22Rv1 (cell line): ENCODE measurements at regions not wholly inside any gene's neighbourhood (a gene's known extent, or its start where the extent isn't known, plus 50 kb on each side); places are given as distances from the start of the nearest gene placed in this dataset.

ENCODE experiments used
- ZFX ChIP-seq: fragments of 450-650 bp; IDR thresholded peaks from 2 replicates; pipeline ENCODE4 v1.6.1; 2017; ENCODE audit warnings: antibody characterized with exemption, borderline replicate concordance
- TF ChIP-seq, protein P1 (sequence below): fragments of 450-650 bp; IDR thresholded peaks from 2 replicates; pipeline ENCODE4 v1.5.1; 2017; ENCODE audit warnings: mild to moderate bottlenecking

DNA sequence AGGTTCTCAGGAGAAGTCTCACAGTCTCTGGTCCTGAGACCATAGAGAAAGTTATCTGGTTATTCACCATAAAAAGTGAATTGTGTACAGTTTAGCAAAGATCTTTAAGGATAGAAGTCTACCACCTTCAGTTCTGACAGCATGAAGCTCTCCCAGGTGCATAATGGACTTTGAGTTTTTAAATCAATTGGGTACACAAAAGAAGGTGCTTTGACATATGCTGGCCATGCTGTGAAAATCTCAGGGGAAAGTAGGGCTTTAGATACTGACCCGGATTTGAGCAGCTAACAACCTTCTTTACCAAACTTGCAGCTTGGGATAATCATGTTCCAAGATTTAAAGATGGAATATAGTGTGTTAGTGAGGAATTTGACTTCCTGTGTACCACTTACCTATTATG, 264.2 kb downstream of the ZSWIM6 start:
- TF ChIP-seq, protein P1, sequence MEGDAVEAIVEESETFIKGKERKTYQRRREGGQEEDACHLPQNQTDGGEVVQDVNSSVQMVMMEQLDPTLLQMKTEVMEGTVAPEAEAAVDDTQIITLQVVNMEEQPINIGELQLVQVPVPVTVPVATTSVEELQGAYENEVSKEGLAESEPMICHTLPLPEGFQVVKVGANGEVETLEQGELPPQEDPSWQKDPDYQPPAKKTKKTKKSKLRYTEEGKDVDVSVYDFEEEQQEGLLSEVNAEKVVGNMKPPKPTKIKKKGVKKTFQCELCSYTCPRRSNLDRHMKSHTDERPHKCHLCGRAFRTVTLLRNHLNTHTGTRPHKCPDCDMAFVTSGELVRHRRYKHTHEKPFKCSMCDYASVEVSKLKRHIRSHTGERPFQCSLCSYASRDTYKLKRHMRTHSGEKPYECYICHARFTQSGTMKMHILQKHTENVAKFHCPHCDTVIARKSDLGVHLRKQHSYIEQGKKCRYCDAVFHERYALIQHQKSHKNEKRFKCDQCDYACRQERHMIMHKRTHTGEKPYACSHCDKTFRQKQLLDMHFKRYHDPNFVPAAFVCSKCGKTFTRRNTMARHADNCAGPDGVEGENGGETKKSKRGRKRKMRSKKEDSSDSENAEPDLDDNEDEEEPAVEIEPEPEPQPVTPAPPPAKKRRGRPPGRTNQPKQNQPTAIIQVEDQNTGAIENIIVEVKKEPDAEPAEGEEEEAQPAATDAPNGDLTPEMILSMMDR = no peak
- TF ChIP-seq ZFX = no peak
